Left lung (tissue), 4 donors: ENCODE measurements at regions not wholly inside any gene's neighbourhood (a gene's known extent, or its start where the extent isn't known, plus 50 kb on each side); places are given as distances from the start of the nearest gene placed in this dataset.

Experiments
- ATAC-seq: fragments of 200-7000 bp; cut with Tn5 transposase; one replicate; pipeline ENCODE4 v1.9.1; 2020; ENCODE audit warnings: moderate library complexity
- DNase-seq, 4 donors: peaks; one replicate each; pipeline ENCODE4 v3.0.0-alpha.2; 2013 to 2020
- H3K27ac ChIP-seq, 2 donors: fragments of 200-600 bp; sonication (generic) in 1 of 2; one replicate each; pipeline versions ENCODE4 v1.5.0 to v1.8.0; 2020 to 2021
- H3K27me3 ChIP-seq, 2 donors: fragments of 200-600 bp; sonication (generic) in 1 of 2; one replicate each; pipeline versions ENCODE4 v1.5.0 to v1.8.0; 2020 to 2021
- H3K36me3 ChIP-seq, 2 donors: fragments of 200-600 bp; sonication (generic) in 1 of 2; one replicate each; pipeline versions ENCODE4 v1.5.0 to v1.8.0; 2020 to 2021
- H3K4me1 ChIP-seq, 2 donors: fragments of 200-600 bp; one replicate each; pipeline ENCODE4 v1.8.0; 2021
- H3K4me3 ChIP-seq, 2 donors: fragments of 200-600 bp; sonication (generic) in 1 of 2; one replicate each; pipeline versions ENCODE4 v1.5.0 to v1.8.0; 2020 to 2021; ENCODE audit warnings: mild to moderate bottlenecking in 1 of 2
- H3K9me3 ChIP-seq, 2 donors: fragments of 200-600 bp; sonication (generic) in 1 of 2; one replicate each; pipeline versions ENCODE4 v1.5.0 to v1.8.0; 2020 to 2021
- CTCF ChIP-seq, 2 donors: fragments of 200-600 bp; sonication (generic) in 1 of 2; IDR thresholded peaks; one replicate each; pipeline versions ENCODE4 v1.5.0 to v1.8.0; 2021; ENCODE audit warnings: antibody characterized with exemption in 2 of 2
- intact Hi-C, 2 donors: fragments of 100-400 bp; cut with DNase I; formaldehyde crosslinking; loops; one replicate each; pipeline versions ENCODE4 v1.11.2 to v1.14.2; 2022
- donor health status: DM: no; HTN: yes; CAD: no.
- donor health status: DM: no; HTN: no; CAD: no.

GRCh38 chr2:6103372-6103771, 411.2 kb downstream of the SOX11 start:
- no peak for DNase-seq
- ATAC-seq = no peak
- intact Hi-C loops = no loop called here
- no peaks in the 10 kb centered on the region for H3K4me1 ChIP-seq
- no peak overlapping the region for H3K4me3 ChIP-seq
- no peaks in the 10 kb centered on the region for H3K27me3 ChIP-seq
- no peaks in the 10 kb centered on the region for H3K9me3 ChIP-seq
- no peak for TF ChIP-seq CTCF (IDR thresholded peaks at IDR 0.05)
- no peaks in the 10 kb centered on the region for H3K36me3 ChIP-seq
- H3K27ac ChIP-seq = no peak overlapping the region

GRCh38 chr2:6103949-6104348, 411.8 kb downstream of the SOX11 start:
- ATAC-seq (no peak), DNase-seq (no peak)
- intact Hi-C loops = no loop called here
- Histone ChIP-seq H3K27ac (no peak overlapping the region), H3K4me1 (no peaks in the 10 kb centered on the region), H3K27me3 (no peaks in the 10 kb centered on the region), H3K9me3 (no peaks in the 10 kb centered on the region), H3K4me3 (no peak overlapping the region), H3K36me3 (no peaks in the 10 kb centered on the region)
- no peak for TF ChIP-seq CTCF (IDR thresholded peaks at IDR 0.05)

- H3K4me3 ChIP-seq = no peak overlapping the region
- H3K9me3 ChIP-seq = no peaks in the 10 kb centered on the region
- no peaks in the 10 kb centered on the region for H3K4me1 ChIP-seq
- H3K27ac ChIP-seq = no peak overlapping the region
- no peak for TF ChIP-seq CTCF (IDR thresholded peaks at IDR 0.05)
- intact Hi-C loops = no loop called here
- no peak for DNase-seq
- H3K36me3 ChIP-seq = no peaks in the 10 kb centered on the region
- H3K27me3 ChIP-seq = no peaks in the 10 kb centered on the region
- no peak for ATAC-seq
Observed at GRCh38 chr2:6107290-6107689, 415.1 kb downstream of the SOX11 start.

- H3K27ac ChIP-seq = no peak overlapping the region
- no peaks in the 10 kb centered on the region for H3K27me3 ChIP-seq
- no peak overlapping the region for H3K4me3 ChIP-seq
- no peaks in the 10 kb centered on the region for H3K4me1 ChIP-seq
- no peaks in the 10 kb centered on the region for H3K36me3 ChIP-seq
- H3K9me3 ChIP-seq = no peaks in the 10 kb centered on the region
- ATAC-seq (no peak), DNase-seq (no peak)
- no peak for TF ChIP-seq CTCF (IDR thresholded peaks at IDR 0.05)
- intact Hi-C loops = no loop called here
Observed at GRCh38 chr2:6109831-6110230, 417.6 kb downstream of the SOX11 start.

GRCh38 chr2:6111781-6112261, 419.6 kb downstream of the SOX11 start:
- DNase-seq = peak in 1 of 4 donors; percentile 14
- H3K4me1 ChIP-seq = no peaks in the 10 kb centered on the region
- ATAC-seq = no peak
- no peaks in the 10 kb centered on the region for H3K9me3 ChIP-seq
- no peaks in the 10 kb centered on the region for H3K36me3 ChIP-seq
- TF ChIP-seq CTCF (IDR thresholded peaks at IDR 0.05) = no peak
- no peak overlapping the region for H3K27ac ChIP-seq
- H3K4me3 ChIP-seq = no peak overlapping the region
- H3K27me3 ChIP-seq = no peaks in the 10 kb centered on the region
- intact Hi-C loops = no loop called here
